ENCODE measurements at regions not wholly inside any gene's neighbourhood (a gene's known extent, or its start where the extent isn't known, plus 50 kb on each side); places are given as distances from the start of the nearest gene placed in this dataset.
"Not testable (repeated sequence)": the region's sequence is repeated elsewhere in the genome, so short reads cannot be mapped to it uniquely, and the experiment has no call there.

DNA sequence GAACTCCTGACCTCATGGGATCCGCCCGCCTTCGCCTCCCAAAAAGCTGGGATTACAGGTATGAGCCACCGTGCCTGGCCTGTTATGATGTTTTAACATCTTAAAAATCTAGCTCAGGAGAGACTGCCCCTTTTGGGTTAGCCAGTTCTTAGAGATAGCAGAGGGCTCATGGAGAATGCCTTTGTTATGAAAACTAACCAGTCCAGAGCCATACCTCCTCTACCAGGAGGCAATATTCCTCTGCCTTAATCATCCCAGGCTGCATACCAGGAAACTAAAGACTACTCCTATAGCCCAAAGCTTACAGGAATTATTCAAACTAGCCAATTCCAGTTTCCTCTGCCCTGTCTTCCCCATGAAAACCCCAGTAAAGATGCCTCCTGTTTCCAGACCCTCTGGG, 96.0 kb upstream of the MDM1 start:
- no peak for DNase-seq

- DNase-seq = no peak
Observed at GRCh38 chr12:68428724-68429501, 96.8 kb upstream of the MDM1 start.

DNA sequence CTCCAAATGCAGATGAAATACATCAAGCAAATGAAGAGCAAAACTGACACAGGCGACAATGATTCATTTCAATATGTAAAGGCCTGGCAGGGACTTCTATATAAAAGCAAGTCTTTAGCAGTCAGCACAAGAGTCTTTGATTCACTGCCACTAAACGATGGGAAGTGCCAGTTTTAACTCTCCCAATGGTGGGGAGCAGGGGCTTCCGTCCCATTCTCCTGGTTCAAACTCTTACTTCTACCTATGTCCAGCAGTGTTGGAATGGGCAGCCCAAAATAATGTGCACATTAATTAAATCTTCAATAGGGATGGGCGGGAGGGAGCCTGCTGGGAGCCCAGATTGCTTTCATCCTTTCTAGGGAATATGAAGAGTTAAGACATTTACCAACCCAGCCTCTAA, 97.5 kb upstream of the MDM1 start:
- DNase-seq = no peak

GRCh38 chr12:68431786-68432185, 99.6 kb upstream of the MDM1 start:
- DNase-seq = no peak

- no peak for DNase-seq
Observed at GRCh38 chr12:68432622-68433021, 100.5 kb upstream of the MDM1 start.

DNA sequence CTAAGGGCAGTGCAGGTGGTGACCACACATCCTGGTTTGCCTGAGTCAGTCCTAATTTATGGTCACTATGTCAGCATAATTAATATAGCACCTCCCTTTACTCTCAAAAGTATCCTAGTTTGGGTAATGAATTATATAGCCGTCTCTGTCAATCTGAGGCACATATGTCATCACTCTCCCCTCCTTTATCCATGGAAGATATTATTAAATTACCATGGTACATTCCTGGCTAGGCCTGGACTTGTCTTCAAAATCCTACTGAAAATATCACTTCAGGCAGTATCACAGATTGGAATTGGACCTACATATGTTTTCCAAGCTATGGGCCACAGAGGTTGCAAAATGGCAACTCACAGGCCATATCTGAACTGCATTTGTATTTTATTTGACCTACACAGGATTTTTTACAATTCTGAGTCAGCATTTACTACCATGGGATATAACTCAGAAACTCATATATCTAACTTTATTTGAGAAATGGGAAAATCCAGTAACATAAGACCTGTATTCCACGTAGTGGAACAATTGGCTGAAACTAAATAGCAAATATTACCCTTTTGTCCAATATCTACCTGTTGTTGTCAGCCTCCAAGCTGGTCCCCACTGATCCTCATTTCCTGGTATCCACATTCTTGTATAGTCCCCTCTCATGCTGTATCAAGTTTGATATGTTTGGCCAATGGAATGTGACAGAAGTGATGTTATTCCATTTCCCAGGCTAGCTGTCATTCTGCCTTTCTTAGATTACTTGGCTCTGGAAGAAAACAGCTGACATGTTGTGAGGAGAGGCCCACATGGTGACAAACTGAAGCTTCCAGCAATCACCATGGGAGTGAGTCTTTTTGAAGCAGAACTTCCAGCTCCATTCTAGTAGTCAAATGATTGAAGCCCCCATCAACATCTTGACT, 102.5 kb upstream of the MDM1 start:
- DNase-seq = no peak

DNA sequence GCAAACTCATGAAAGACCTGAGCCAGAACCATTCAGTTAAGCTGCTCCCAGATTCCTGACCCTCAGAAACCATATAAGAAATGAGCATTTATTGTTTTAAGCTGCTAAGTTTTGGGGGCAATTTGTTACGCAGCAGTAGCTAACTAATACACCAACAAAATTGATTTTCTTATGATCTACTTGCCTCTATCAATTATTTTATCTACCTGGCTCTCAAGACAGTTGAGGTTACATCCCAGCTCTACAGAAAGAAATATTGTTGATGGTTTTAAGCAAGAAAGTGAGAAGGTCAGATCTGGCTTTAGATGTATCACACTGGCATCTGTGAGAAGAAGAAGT, 103.1 kb upstream of the MDM1 start:
- no peak for DNase-seq

DNA sequence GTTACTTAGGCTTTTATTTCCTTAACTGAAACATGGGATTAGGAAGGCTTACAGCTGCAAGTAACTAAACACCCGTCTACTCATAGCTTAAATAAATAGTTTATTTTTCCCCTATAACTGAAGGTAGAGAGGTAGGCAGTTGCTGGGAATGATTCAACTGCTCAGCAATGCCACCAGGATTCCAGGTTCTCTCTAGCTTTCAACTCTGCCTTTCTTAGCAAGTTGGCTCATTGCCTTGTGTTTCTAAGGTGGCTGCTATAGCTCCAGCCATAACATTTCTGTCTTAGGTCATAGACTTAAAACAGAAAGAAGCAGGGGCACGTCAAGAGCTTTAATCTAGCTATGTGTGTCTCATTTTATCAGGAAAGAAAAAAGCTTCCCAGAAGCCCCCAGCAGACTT, 103.7 kb upstream of the MDM1 start:
- DNase-seq = no peak

GRCh38 chr12:68438601-68439000, 106.4 kb upstream of the MDM1 start:
- DNase-seq = no peak

- DNase-seq = no peak
Observed at GRCh38 chr12:68439368-68440045, 107.3 kb upstream of the MDM1 start.

DNA sequence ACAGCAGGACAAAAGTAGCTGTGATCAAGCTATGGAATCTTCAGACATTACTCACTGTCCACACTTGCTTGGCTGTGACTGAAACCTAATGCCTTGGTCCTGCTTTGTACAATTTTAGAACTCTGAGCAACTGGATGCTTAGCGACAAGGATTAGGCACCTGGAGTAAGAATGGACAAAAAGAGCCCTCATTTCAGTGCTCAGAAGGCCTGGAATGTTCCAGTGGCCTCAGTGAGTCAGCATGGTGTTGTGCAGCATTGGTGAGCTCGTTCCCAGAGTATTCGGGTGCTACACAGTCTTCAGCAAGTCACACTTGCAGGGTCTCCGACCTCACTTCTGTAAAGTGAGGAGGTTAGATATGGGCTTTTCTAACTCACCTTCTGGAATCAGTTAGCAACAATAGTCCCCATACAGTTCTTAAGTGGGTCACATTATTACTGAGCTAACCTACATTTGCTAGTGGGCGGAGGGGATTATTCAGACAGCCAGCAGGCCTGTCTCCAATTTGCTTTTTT, 108.0 kb upstream of the MDM1 start:
- DNase-seq = no peak

DNA sequence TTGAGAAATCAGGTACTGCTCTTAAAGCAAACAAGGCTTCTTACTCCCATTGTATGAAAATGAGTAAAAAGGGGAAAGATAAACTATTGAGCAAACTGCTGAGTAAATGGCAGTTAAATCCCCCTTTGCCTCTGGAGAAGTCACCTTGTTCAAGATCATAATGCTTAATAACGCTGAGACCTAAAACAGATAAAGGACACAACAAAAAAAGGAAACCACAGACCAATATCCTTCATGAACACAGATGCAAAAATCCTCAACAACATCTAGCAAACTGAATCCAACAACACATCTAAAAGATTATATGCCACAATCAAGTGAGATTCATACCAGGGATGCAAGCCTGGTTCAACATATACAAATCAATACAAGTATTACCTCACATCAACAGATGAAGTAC, 109.0 kb upstream of the MDM1 start:
- no peak for DNase-seq

- DNase-seq = not testable (repeated sequence)
Observed at GRCh38 chr12:68442353-68442972, 110.3 kb upstream of the MDM1 start.

DNA sequence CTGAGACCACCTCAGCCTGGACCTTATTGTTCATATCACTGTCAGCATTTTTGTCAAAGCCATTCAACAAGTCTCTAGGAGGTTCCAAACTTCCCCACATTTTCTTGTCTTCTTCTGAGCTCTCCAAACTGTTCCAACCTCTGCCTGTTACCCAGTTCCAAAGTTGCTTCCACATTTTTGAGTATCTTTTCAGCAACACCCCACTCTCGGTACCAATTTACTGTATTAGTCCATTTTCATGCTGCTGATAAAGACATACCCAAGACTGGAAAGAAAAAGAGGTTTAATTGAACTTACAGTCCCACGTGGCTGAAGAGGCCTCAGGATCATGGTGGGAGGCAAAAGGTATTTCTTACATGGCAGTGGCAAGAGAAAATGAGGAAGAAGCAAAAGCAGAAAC, 111.5 kb upstream of the MDM1 start:
- DNase-seq = not testable (repeated sequence)

DNA sequence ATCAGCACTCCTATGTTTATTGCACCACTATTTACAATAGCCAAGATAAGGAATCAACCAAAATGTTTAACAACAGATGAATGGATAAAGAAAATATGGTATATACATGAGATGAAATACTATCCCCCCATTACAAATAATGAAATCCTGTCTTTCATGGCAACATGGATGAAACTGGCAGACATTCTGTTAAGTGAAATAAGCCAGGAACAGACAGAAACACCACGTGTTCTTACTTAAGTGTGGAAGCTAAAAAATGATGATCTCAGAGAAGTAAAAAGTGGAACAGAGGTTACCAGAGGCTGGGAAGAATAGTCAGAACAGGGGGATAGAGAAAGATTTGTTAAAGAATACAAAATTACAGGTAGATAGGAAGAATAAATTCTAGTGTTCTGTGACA, 113.7 kb upstream of the MDM1 start:
- no peak for DNase-seq

GRCh38 chr12:68446384-68446783, 114.2 kb upstream of the MDM1 start:
- no peak for DNase-seq

GRCh38 chr12:68446901-68447796, 115.0 kb upstream of the MDM1 start:
- no peak for DNase-seq

DNA sequence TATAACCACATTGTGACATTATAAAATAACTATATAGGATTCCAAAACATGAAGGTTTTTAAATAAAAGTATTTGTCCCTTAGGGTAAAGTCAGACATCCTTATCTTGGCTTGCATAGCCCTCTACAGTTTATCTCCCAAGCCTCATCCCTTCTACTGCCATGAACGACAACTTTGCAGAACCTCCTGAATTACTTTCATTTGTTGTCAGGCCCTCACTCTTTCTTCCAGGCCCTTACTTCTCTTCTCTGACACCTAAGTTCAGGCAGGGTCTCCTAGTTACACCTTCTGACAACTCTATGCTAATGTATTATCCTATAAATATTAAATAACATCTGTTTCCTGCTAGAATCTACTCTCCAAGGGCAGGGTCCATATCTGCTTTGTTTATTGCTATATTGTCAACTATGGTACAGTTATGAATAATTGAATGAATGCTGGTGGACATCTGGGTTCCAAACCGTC, 115.7 kb upstream of the MDM1 start:
- no peak for DNase-seq

- DNase-seq = no peak
Observed at GRCh38 chr12:68449196-68449595, 117.0 kb upstream of the MDM1 start.

GRCh38 chr12:68450947-68451260, 118.7 kb upstream of the MDM1 start:
- no peak for DNase-seq

DNA sequence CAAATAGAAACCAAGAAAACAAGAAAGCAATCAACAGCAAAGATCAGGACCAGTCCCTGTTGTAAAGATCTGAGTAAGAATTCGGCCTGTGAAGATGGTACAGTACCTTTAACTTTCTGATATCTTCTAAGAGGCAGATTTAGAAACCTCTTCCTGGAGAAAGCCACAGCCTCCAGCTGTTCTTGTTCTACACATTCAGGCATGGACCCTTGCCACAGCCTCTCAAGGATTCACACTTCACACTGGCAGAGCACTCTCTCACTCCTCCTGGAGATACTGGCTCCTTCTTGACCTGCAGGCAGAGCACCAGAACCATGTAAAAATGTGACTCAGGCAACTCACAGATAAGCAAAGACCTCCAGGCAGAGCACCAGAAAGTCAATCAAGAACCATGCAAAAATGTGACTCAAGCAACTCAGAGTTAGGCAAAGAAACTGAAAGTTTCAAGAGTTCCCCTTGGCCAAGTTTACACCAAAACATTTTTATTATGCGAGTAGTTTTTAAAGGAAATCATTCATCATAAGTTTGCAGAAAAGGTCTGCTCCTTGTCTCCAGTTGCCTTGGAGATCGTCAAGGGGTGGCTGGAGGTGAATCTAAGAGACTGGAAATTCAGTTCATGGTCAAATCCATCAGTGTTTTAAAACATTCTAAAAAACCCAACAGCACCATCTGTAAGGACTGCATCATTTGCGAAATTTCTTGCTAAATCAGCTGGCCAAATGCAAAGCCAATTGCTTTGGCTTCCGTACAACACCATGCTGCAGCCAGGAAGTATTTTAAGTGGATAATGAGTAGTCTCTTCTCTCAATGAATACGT, 119.3 kb upstream of the MDM1 start:
- no peak for DNase-seq
